ENCODE measurements at regions not wholly inside any gene's neighbourhood (a gene's known extent, or its start where the extent isn't known, plus 50 kb on each side); places are given as distances from the start of the nearest gene placed in this dataset.
"Not testable (repeated sequence)": the region's sequence is repeated elsewhere in the genome, so short reads cannot be mapped to it uniquely, and the experiment has no call there.

- no peaks in the 10 kb centered on the region for H3K27me3 ChIP-seq
- no peak for TF ChIP-seq CTCF (IDR thresholded peaks at IDR 0.05)
- H3K4me3 ChIP-seq = no peak overlapping the region
- H3K27ac ChIP-seq = no peak overlapping the region
- no peaks in the 10 kb centered on the region for H3K9me3 ChIP-seq
- H3K4me1 ChIP-seq = peaks cover 0 to 9% of the 10 kb centered on the region in 2 donors
- H3K36me3 ChIP-seq = no peaks in the 10 kb centered on the region
- no peak for DNase-seq (ENCODE audit: low spot score)
Observed at GRCh38 chr3:187889106-187889505, 143.8 kb upstream of the BCL6 start.

GRCh38 chr3:187889601-187890404 is 144.5 kb upstream of the BCL6 start:
- H3K36me3 ChIP-seq = no peaks in the 10 kb centered on the region
- no peak overlapping the region for H3K4me3 ChIP-seq
- no peaks in the 10 kb centered on the region for H3K9me3 ChIP-seq
- TF ChIP-seq CTCF (IDR thresholded peaks at IDR 0.05) = no peak
- H3K27ac ChIP-seq = no peak overlapping the region
- no peaks in the 10 kb centered on the region for H3K27me3 ChIP-seq
- no peak for DNase-seq (ENCODE audit: low spot score)
- H3K4me1 ChIP-seq = peaks cover 0 to 9% of the 10 kb centered on the region in 2 donors

- H3K4me3 ChIP-seq; H3K9me3 ChIP-seq; H3K4me1 ChIP-seq; H3K36me3 ChIP-seq; H3K27me3 ChIP-seq; H3K27ac ChIP-seq; DNase-seq (ENCODE audit: low spot score): not testable (repeated sequence)
Observed at GRCh38 chr3:187890405-187890752, 145.1 kb upstream of the BCL6 start.

- H3K36me3 ChIP-seq = no peaks in the 10 kb centered on the region
- DNase-seq (ENCODE audit: low spot score) = no peak
- TF ChIP-seq CTCF (IDR thresholded peaks at IDR 0.05) = no peak
- no peaks in the 10 kb centered on the region for H3K9me3 ChIP-seq
- H3K4me3 ChIP-seq = no peak overlapping the region
- no peak overlapping the region for H3K27ac ChIP-seq
- H3K4me1 ChIP-seq = peaks cover 0 to 9% of the 10 kb centered on the region in 2 donors
- no peaks in the 10 kb centered on the region for H3K27me3 ChIP-seq
Observed at GRCh38 chr3:187896646-187897045, 151.4 kb upstream of the BCL6 start.

GRCh38 chr3:187899246-187899645 is 154.0 kb upstream of the BCL6 start:
- no peak for TF ChIP-seq CTCF (IDR thresholded peaks at IDR 0.05)
- DNase-seq (ENCODE audit: low spot score) = no peak
- Histone ChIP-seq H3K9me3 (no peaks in the 10 kb centered on the region), H3K36me3 (no peaks in the 10 kb centered on the region), H3K4me3 (no peak overlapping the region), H3K27me3 (no peaks in the 10 kb centered on the region), H3K27ac (no peak overlapping the region), H3K4me1 (peaks cover 0 to 9% of the 10 kb centered on the region in 2 donors)

- TF ChIP-seq CTCF (IDR thresholded peaks at IDR 0.05) = no peak
- no peak overlapping the region for H3K4me3 ChIP-seq
- DNase-seq (ENCODE audit: low spot score) = no peak
- peaks cover 0 to 9% of the 10 kb centered on the region in 2 donors for H3K4me1 ChIP-seq
- H3K27ac ChIP-seq = no peak overlapping the region
- H3K9me3 ChIP-seq = no peaks in the 10 kb centered on the region
- H3K36me3 ChIP-seq = no peaks in the 10 kb centered on the region
- no peaks in the 10 kb centered on the region for H3K27me3 ChIP-seq
Observed at GRCh38 chr3:187900993-187901755, 155.9 kb upstream of the BCL6 start.
